ENCODE measurements at regions not wholly inside any gene's neighbourhood (a gene's known extent, or its start where the extent isn't known, plus 50 kb on each side); places are given as distances from the start of the nearest gene placed in this dataset.
A peak's percentile ranks its signal among the peaks of the same experiment; 100 is the strongest.
"Not testable (repeated sequence)": the region's sequence is repeated elsewhere in the genome, so short reads cannot be mapped to it uniquely, and the experiment has no call there.

GRCh38 chr2:100704711-100705110, 115.2 kb upstream of the NPAS2 start:
- DNase-seq: no peak

GRCh38 chr2:100707016-100707947, 112.7 kb upstream of the NPAS2 start:
- no peak for DNase-seq

- no peak for DNase-seq
Measured at GRCh38 chr2:100708333-100708732, 111.6 kb upstream of the NPAS2 start.

GRCh38 chr2:100713106-100713505, 106.8 kb upstream of the NPAS2 start:
- no peak for DNase-seq

- DNase-seq: not testable (repeated sequence)
Measured at GRCh38 chr2:100714396-100715010, 105.4 kb upstream of the NPAS2 start.

GRCh38 chr2:100715861-100716260, 104.1 kb upstream of the NPAS2 start:
- DNase-seq: not testable (repeated sequence)

- no peak for DNase-seq
Measured at GRCh38 chr2:100716581-100716980, 103.4 kb upstream of the NPAS2 start.

- DNase-seq: no peak
Measured at GRCh38 chr2:100718065-100718629, 101.8 kb upstream of the NPAS2 start.

GRCh38 chr2:100720445-100720844, 99.5 kb upstream of the NPAS2 start:
- DNase-seq: no peak

- no peak for DNase-seq
Measured at GRCh38 chr2:100721693-100722092, 98.2 kb upstream of the NPAS2 start.

- DNase-seq: no peak
Measured at GRCh38 chr2:100722125-100722524, 97.8 kb upstream of the NPAS2 start.

- DNase-seq: no peak
Measured at GRCh38 chr2:100726866-100727265, 93.1 kb upstream of the NPAS2 start.

- DNase-seq: peak; percentile 22
Measured at GRCh38 chr2:100730290-100730868, 89.6 kb upstream of the NPAS2 start.

- DNase-seq: no peak
Measured at GRCh38 chr2:100731535-100731981, 88.4 kb upstream of the NPAS2 start.

GRCh38 chr2:100733391-100734187, 86.3 kb upstream of the NPAS2 start:
- peak; percentile 73 for DNase-seq

GRCh38 chr2:100736121-100736915, 83.6 kb upstream of the NPAS2 start:
- peak; percentile 10 for DNase-seq

- DNase-seq: no peak
Measured at GRCh38 chr2:100739735-100740432, 80.1 kb upstream of the NPAS2 start.

GRCh38 chr2:100741880-100742276, 78.1 kb upstream of the NPAS2 start:
- no peak for DNase-seq

- peak; percentile 67 for DNase-seq
Measured at GRCh38 chr2:100742277-100743254, 77.4 kb upstream of the NPAS2 start.

- no peak for DNase-seq
Measured at GRCh38 chr2:100743741-100744140, 76.2 kb upstream of the NPAS2 start.

Measured in eye (tissue), 1 donor.